Fibroblast of the aortic adventitia (primary cell): ENCODE measurements at regions not wholly inside any gene's neighbourhood (a gene's known extent, or its start where the extent isn't known, plus 50 kb on each side); places are given as distances from the start of the nearest gene placed in this dataset.

Experiments
- DNase-seq: peaks from one replicate; pipeline ENCODE4 v3.0.0-alpha.2; 2010; ENCODE audit warnings: low read depth
- H3K4me3 ChIP-seq: 2 replicates; pipeline ENCODE4 v1.5.1; 2011; ENCODE audit warnings: low read depth, mild to moderate bottlenecking, control low read depth, low read length, moderate library complexity
- TF ChIP-seq, protein P1 (sequence below): IDR thresholded peaks from 2 replicates; pipeline ENCODE4 v1.5.1; 2011; ENCODE audit warnings: mild to moderate bottlenecking, low read length, control low read depth, inconsistent platforms; ENCODE audit not compliant: insufficient read depth

- TF ChIP-seq, protein P1, sequence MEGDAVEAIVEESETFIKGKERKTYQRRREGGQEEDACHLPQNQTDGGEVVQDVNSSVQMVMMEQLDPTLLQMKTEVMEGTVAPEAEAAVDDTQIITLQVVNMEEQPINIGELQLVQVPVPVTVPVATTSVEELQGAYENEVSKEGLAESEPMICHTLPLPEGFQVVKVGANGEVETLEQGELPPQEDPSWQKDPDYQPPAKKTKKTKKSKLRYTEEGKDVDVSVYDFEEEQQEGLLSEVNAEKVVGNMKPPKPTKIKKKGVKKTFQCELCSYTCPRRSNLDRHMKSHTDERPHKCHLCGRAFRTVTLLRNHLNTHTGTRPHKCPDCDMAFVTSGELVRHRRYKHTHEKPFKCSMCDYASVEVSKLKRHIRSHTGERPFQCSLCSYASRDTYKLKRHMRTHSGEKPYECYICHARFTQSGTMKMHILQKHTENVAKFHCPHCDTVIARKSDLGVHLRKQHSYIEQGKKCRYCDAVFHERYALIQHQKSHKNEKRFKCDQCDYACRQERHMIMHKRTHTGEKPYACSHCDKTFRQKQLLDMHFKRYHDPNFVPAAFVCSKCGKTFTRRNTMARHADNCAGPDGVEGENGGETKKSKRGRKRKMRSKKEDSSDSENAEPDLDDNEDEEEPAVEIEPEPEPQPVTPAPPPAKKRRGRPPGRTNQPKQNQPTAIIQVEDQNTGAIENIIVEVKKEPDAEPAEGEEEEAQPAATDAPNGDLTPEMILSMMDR: no peak
- no peak overlapping the region for H3K4me3 ChIP-seq
- DNase-seq: no peak
Observed at GRCh38 chr9:129354498-129354897, 176.4 kb upstream of the IER5L start.

GRCh38 chr9:129353697-129354336 lies 175.8 kb upstream of the IER5L start:
- DNase-seq: no peak
- TF ChIP-seq, protein P1: no peak
- no peak overlapping the region for H3K4me3 ChIP-seq

DNA sequence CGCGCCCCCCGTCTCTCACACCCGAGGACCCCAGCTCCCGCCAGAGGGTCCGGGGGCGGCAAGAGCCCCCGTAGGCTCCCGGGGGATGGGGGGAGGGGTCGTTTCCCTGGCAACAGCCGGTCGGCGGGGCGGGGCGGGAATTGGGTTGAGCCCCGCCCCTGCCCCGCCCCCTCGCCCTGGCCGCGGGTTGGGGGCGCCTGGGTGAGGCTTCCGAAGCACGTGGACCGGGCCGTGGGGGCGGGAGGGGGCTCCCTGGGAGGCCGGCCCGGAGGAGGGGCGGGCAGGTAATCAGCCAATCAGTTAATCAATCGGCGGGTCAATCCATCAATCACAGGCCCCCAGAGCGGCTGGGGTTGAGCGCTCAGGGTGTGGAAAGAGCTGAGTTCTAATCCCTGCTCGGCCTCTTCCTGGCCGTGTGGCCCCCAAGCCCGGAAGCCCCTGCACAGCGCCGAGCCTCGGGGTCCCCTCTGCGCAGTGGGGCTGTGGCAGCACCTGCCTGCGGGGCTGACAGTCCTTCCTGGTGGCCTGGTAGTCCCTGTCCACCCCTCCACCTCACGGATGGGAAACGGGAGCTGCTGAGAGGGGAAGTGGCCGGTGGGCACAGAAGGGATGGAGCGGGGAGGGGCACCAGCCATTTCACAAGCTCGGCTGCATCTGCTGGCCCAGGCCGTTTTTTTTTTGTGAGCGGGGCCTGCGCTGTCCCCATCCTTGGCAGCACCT lies 174.2 kb upstream of the IER5L start:
- no peak for DNase-seq
- TF ChIP-seq, protein P1: no peak
- H3K4me3 ChIP-seq: peak overlapping the region; percentile 54

DNA sequence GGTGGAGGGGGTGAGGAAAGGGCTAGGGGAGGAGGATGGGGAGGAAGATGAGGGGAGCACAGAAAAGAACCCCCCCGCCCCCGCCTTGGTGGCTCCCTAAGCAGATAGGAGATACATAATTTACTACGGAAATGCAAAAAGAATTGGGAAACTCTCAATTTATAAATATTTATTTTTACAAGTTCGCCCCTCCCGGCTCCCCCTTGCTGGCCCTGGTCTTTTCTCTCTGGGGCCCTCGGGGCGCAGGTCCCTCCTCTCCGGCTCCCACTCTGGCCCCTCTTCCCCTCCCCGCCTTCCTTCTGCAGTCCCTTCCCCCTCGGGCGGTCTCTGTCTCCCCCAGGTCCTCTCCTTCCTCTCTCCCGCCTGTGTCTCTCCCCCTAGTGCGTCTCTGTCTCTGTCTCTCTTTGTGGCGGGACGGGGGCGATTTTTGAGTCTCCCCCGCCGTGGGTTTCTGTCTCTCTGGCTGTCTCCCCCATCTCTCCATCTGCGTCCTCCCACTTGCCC lies 173.6 kb upstream of the IER5L start:
- peak overlapping the region; percentile 54 for H3K4me3 ChIP-seq

GRCh38 chr9:129351058-129351641 lies 173.1 kb upstream of the IER5L start:
- H3K4me3 ChIP-seq: no peak overlapping the region
- no peak for DNase-seq
- TF ChIP-seq, protein P1: no peak

More for the DNA sequence above, 173.6 kb upstream of the IER5L start:
- TF ChIP-seq, protein P1: no peak
- no peak for DNase-seq

DNA sequence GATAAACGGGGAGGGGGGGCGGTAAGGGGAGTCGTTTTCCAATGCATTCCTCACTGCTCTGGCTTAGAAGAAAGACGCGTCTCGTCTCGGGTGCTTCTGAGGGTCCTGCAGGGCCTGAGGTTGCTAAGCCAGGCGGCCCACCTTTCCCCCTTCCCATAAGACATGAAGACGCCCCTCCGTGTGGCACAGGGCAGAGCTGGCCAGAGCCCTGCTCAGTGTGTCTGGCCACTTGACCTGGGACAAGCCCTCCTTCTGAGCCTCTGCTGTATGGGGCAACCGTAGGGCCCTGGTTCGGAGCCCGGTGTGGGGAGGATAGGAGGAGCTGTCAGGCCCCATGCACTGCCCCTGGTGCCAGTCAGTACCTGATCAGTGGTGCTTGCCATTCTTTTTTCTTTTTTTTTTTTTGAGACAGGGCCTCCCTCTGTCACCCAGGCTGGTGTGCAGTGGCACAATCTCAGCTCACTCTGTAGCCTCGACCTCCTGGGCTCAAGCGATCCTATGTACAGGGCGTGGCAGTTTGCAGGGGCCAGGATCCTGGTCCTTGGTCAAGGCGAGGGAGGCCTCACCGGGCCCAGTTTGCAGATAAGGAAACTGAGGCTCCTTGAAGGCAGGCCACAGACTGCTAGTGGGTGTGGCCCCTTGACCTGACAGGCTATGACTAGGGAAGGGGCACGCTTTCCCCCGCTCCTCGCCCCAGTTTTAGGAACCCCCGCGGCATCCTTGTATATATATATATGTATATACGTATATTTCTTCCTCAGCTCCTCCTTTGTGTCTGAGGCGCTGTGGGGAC lies 172.3 kb upstream of the IER5L start:
- H3K4me3 ChIP-seq: no peak overlapping the region
- no peak for DNase-seq
- TF ChIP-seq, protein P1: no peak
